ENCODE measurements at regions not wholly inside any gene's neighbourhood (a gene's known extent, or its start where the extent isn't known, plus 50 kb on each side); places are given as distances from the start of the nearest gene placed in this dataset.
"Not testable (repeated sequence)": the region's sequence is repeated elsewhere in the genome, so short reads cannot be mapped to it uniquely, and the experiment has no call there.

DNA sequence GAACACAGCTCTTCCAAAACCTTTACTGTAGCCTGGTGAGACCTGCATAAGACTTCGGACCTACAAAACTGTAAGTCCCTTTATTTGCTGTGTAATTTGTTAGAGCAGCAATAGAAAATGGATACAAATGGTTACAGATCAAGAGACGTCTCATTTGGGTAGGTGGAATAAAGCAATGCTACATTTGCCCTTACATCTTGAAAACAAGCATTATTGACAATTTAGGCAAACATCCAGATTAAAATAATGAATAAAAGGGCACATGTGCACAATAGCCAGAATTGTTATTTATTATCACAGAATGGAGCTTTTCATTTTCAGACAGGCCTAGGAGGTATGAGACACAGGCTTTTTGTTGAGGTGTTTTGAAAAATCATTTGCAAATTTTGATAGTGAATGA is 222.2 kb upstream of the CPHXL start:
- intact Hi-C loops (cut with micrococcal nuclease), result no loop called here
- H3K9me3 Mint-ChIP-seq, result no peaks in the 10 kb centered on the region
- DNase-seq, result no peak
- ChIA-PET POLR2A (no interaction called here), CTCF (no interaction called here)
- TF ChIP-seq, protein P1, sequence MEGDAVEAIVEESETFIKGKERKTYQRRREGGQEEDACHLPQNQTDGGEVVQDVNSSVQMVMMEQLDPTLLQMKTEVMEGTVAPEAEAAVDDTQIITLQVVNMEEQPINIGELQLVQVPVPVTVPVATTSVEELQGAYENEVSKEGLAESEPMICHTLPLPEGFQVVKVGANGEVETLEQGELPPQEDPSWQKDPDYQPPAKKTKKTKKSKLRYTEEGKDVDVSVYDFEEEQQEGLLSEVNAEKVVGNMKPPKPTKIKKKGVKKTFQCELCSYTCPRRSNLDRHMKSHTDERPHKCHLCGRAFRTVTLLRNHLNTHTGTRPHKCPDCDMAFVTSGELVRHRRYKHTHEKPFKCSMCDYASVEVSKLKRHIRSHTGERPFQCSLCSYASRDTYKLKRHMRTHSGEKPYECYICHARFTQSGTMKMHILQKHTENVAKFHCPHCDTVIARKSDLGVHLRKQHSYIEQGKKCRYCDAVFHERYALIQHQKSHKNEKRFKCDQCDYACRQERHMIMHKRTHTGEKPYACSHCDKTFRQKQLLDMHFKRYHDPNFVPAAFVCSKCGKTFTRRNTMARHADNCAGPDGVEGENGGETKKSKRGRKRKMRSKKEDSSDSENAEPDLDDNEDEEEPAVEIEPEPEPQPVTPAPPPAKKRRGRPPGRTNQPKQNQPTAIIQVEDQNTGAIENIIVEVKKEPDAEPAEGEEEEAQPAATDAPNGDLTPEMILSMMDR (IDR thresholded peaks at IDR 0.05), result no peak
- H3K4me1 Mint-ChIP-seq (ENCODE audit: low read depth), result no peaks in the 10 kb centered on the region
- no peak overlapping the region for H3K4me3 Mint-ChIP-seq
- ATAC-seq, result no peak
- no peak overlapping the region for H3K27ac Mint-ChIP-seq
- H3K27me3 Mint-ChIP-seq, result no peaks in the 10 kb centered on the region
- no peaks in the 10 kb centered on the region for H3K36me3 Mint-ChIP-seq (ENCODE audit: low read depth)

DNA sequence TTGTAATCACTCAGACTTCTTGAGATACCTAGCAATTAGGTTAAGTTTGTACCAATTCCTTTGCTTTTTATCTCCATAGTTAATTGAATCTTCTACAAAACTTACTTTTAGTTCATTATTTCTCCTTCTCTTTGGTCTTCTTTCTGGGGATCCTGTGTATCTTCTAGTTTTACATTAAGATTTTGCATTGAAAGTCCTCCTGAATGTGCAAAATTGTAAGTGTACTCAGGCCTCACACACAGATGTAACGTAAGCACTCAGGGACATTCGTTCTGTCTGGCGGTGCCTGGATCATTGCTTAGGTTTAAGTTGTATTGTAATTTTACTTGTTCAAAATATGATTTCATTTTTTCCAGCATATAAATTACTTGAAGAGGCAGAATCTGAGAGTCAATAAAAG is 222.6 kb upstream of the CPHXL start:
- Mint-ChIP-seq H3K4me1 (ENCODE audit: low read depth) (no peaks in the 10 kb centered on the region), H3K9me3 (no peaks in the 10 kb centered on the region), H3K27me3 (no peaks in the 10 kb centered on the region), H3K36me3 (ENCODE audit: low read depth) (no peaks in the 10 kb centered on the region), H3K4me3 (no peak overlapping the region), H3K27ac (no peak overlapping the region)
- TF ChIP-seq, protein P1 (IDR thresholded peaks at IDR 0.05), result no peak
- ChIA-PET CTCF (no interaction called here), POLR2A (no interaction called here)
- intact Hi-C loops (cut with micrococcal nuclease), result no loop called here
- ATAC-seq, result no peak
- no peak for DNase-seq

- no peak for ATAC-seq
- POLR2A ChIA-PET, result no interaction called here
- Mint-ChIP-seq H3K4me3 (no peak overlapping the region), H3K27me3 (no peaks in the 10 kb centered on the region), H3K9me3 (no peaks in the 10 kb centered on the region), H3K27ac (no peak overlapping the region), H3K4me1 (ENCODE audit: low read depth) (no peaks in the 10 kb centered on the region), H3K36me3 (ENCODE audit: low read depth) (no peaks in the 10 kb centered on the region)
- intact Hi-C loops (cut with micrococcal nuclease), result no loop called here
- DNase-seq, result no peak
- TF ChIP-seq, protein P1 (IDR thresholded peaks at IDR 0.05), result no peak
- CTCF ChIA-PET, result no interaction called here
Observed at GRCh38 chr16:75952124-75952523, 225.8 kb upstream of the CPHXL start.

GRCh38 chr16:75957870-75958269 is 231.6 kb upstream of the CPHXL start:
- H3K4me1 Mint-ChIP-seq (ENCODE audit: low read depth), result no peaks in the 10 kb centered on the region
- POLR2A ChIA-PET, result no interaction called here
- H3K36me3 Mint-ChIP-seq (ENCODE audit: low read depth), result no peaks in the 10 kb centered on the region
- intact Hi-C loops (cut with micrococcal nuclease), result no loop called here
- no peaks in the 10 kb centered on the region for H3K9me3 Mint-ChIP-seq
- TF ChIP-seq, protein P1 (IDR thresholded peaks at IDR 0.05), result no peak
- H3K27me3 Mint-ChIP-seq, result no peaks in the 10 kb centered on the region
- H3K27ac Mint-ChIP-seq, result no peak overlapping the region
- no peak overlapping the region for H3K4me3 Mint-ChIP-seq
- no peak for ATAC-seq
- no peak for DNase-seq
- CTCF ChIA-PET, result interaction anchor here (1.1 kb wide), 1 partner anchor 11 kb away, joined by 3 read pairs; no protein-coding TSS in a partner anchor

- H3K4me1 Mint-ChIP-seq (ENCODE audit: low read depth), result no peaks in the 10 kb centered on the region
- CTCF ChIA-PET, result interaction anchor here (0.7 kb wide), 1 partner anchor 70 kb away, joined by 3 read pairs; no protein-coding TSS in a partner anchor
- POLR2A ChIA-PET, result no interaction called here
- TF ChIP-seq, protein P1 (IDR thresholded peaks at IDR 0.05), result no peak
- no peaks in the 10 kb centered on the region for H3K36me3 Mint-ChIP-seq (ENCODE audit: low read depth)
- no peaks in the 10 kb centered on the region for H3K9me3 Mint-ChIP-seq
- no peaks in the 10 kb centered on the region for H3K27me3 Mint-ChIP-seq
- intact Hi-C loops (cut with micrococcal nuclease), result no loop called here
- ATAC-seq, result no peak
- DNase-seq, result no peak
- no peak overlapping the region for H3K27ac Mint-ChIP-seq
- no peak overlapping the region for H3K4me3 Mint-ChIP-seq
Observed at GRCh38 chr16:75965504-75966374, 239.4 kb upstream of the CPHXL start.

DNA sequence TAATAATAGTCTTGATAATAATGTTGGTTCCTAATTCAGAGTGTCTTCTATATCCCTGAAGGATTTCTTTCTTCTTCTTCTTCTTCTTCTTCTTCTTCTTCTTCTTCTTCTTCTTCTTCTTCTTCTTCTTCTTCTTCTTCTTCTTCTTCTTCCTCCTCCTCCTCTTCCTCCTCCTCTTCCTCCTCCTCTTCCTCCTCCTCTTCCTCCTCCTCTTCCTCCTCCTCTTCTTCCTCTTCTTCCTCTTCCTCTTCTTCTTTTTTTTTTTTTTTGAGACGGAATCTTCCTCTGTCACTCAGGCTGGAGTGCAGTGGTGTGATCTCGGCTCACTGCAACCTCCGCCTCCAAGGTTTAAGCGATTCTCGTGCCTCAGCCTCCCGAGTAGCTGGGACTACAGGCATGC is 242.8 kb upstream of the CPHXL start:
- H3K36me3 Mint-ChIP-seq (ENCODE audit: low read depth); intact Hi-C loops (cut with micrococcal nuclease); H3K4me1 Mint-ChIP-seq (ENCODE audit: low read depth); H3K9me3 Mint-ChIP-seq; POLR2A ChIA-PET; ATAC-seq; H3K27ac Mint-ChIP-seq; H3K27me3 Mint-ChIP-seq; H3K4me3 Mint-ChIP-seq; DNase-seq: not testable (repeated sequence)
- CTCF ChIA-PET, result interaction anchor here (1.1 kb wide), 1 partner anchor 11 kb away, joined by 3 read pairs; no protein-coding TSS in a partner anchor

All from activated CD8-positive, alpha-beta T cell treated with anti-CD3 and anti-CD28 coated beads for 36 hours (primary cell).